Fibroblast of lung (primary cell): ENCODE measurements at regions not wholly inside any gene's neighbourhood (a gene's known extent, or its start where the extent isn't known, plus 50 kb on each side); places are given as distances from the start of the nearest gene placed in this dataset.

ENCODE experiments used
- DNase-seq, 2 donors: peaks; one replicate each; pipeline versions ENCODE4 v3.0.0 to v3.0.0-alpha.2; 2010; ENCODE audit warnings: low read depth in 2 of 2
- H2AFZ ChIP-seq: 2 replicates; pipeline ENCODE4 v1.5.1; 2012; ENCODE audit warnings: low read length, control low read depth, inconsistent platforms
- H3K27ac ChIP-seq: 2 replicates; pipeline ENCODE4 v1.5.1; 2011; ENCODE audit warnings: low read length, control low read depth; ENCODE audit not compliant: insufficient read depth
- H3K27me3 ChIP-seq: 2 replicates; pipeline ENCODE4 v1.5.1; 2011; ENCODE audit warnings: mild to moderate bottlenecking, low read length; ENCODE audit not compliant: control insufficient read depth, insufficient read depth
- H3K36me3 ChIP-seq: 2 replicates; pipeline ENCODE4 v1.5.1; 2011; ENCODE audit warnings: low read length; ENCODE audit not compliant: control insufficient read depth, insufficient read depth
- H3K4me1 ChIP-seq: 2 replicates; pipeline ENCODE4 v1.5.1; 2011; ENCODE audit warnings: low read length; ENCODE audit not compliant: control insufficient read depth, insufficient read depth; ENCODE audit errors: extremely low read depth
- H3K4me2 ChIP-seq: 2 replicates; pipeline ENCODE4 v1.5.1; 2011; ENCODE audit warnings: low read length, control low read depth; ENCODE audit not compliant: insufficient read depth; ENCODE audit errors: extremely low read depth
- H3K4me3 ChIP-seq, 4 experiments: fragments of 200-600 bp in 1 of 4; sonication (generic) in 1 of 4; replicated peaks in 1 of 4; 2 replicates each; pipeline ENCODE4 v1.5.1; 2011 to 2016; ENCODE audit warnings: low read length in 4 of 4, low read depth in 3 of 4, mild to moderate bottlenecking in 3 of 4, control low read depth in 2 of 4, inconsistent platforms in 1 of 4, mixed read lengths in 1 of 4; ENCODE audit not compliant: insufficient read depth in 1 of 4; ENCODE audit errors: control extremely low read depth in 1 of 4
- H3K79me2 ChIP-seq: 2 replicates; pipeline ENCODE4 v1.5.1; 2012; ENCODE audit warnings: mild to moderate bottlenecking, low read length, inconsistent platforms; ENCODE audit not compliant: control insufficient read depth, insufficient read depth
- H3K9ac ChIP-seq: 2 replicates; pipeline ENCODE4 v1.5.1; 2011; ENCODE audit warnings: mild to moderate bottlenecking, low read length, control low read depth; ENCODE audit not compliant: insufficient read depth
- H3K9me3 ChIP-seq: 2 replicates; pipeline ENCODE4 v1.5.1; 2012; ENCODE audit warnings: low read depth, low read length; ENCODE audit not compliant: control insufficient read depth, insufficient read depth
- H4K20me1 ChIP-seq: 2 replicates; pipeline ENCODE4 v1.5.1; 2011; ENCODE audit warnings: low read length; ENCODE audit not compliant: control insufficient read depth, insufficient read depth; ENCODE audit errors: extremely low read depth
- CTCF ChIP-seq, 2 donors: IDR thresholded peaks in 1 of 2; conservative IDR thresholded peaks in 1 of 2; 1 replicate in 1 of 2; 2 replicates in 1 of 2; pipeline ENCODE4 v1.5.1; 2011 to 2012; ENCODE audit warnings: low read length in 2 of 2, control low read depth in 1 of 2, inconsistent platforms in 1 of 2, low read depth in 1 of 2, mild to moderate bottlenecking in 1 of 2
- EZH2 ChIP-seq: IDR thresholded peaks from 2 replicates; pipeline ENCODE4 v1.5.1; 2012; ENCODE audit warnings: low read length, control low read depth, mild to moderate bottlenecking; ENCODE audit errors: missing control alignments

DNA sequence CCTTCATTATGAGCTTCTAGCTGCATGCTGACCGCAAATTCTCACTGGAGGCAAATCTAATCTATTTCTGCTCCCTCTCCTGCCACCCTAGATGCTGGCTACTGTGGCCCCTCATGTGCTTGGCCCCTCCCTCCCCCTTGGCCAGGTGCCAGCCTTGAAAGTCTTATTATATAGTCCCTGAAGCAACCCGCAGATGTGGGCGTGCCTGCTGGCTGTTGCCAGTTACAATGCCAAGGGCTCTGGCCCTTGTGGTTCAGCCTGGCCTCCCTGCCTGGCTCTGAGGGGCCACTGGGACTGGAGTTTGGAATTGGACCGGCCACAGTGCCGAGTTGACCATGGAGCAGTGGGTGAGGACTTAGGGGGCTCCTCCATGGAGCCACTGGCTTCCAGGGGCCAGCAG lies 78.9 kb upstream of the ACTRT2 start:
- H3K9me3 ChIP-seq: peaks cover 10% of the 10 kb centered on the region
- DNase-seq: no peak
- no peak for TF ChIP-seq EZH2
- TF ChIP-seq CTCF (conservative IDR thresholded peaks at IDR 0.05 in 1 of 2, IDR thresholded peaks at IDR 0.05 in 1 of 2; ENCODE audit: low read depth in 1 of 2, low read length in 2 of 2): no peak

DNA sequence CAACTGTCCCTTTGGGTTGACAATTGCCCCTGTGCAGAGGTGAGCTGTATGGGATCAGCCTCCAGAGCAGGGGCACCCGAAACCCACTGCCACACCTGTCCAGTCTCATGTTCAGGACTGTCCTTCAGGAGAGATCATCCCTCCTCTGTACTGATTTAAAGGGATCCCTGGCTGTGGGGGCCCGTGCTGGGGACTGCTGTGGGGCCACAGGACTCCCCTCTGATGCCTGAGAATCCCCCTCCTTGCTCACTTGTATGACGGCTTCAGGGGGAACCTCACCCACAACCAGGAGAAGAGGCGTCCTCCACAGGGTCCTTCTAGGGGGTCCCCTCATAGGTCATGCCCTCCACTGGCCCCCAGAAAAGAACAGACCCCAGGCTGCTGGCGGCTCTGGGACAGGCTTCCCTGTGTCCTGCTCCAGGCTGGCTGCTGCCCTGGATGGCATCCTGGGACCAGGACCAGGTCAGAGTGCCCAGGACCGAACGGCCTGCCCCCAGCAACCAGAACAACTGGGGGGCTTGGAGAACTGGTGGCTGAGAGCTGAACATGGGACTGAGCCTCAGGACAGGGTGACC lies 77.5 kb upstream of the ACTRT2 start:
- Histone ChIP-seq H3K4me2 (no peak overlapping the region), H3K27ac (no peak overlapping the region), H3K9ac (no peak overlapping the region), H3K9me3 (peaks cover 6% of the 10 kb centered on the region), H3K36me3 (no peaks in the 10 kb centered on the region), H3K27me3 (no peaks in the 10 kb centered on the region), H3K79me2 (no peaks in the 10 kb centered on the region), H3K4me1 (no peaks in the 10 kb centered on the region), H2AFZ (no peak overlapping the region), H3K4me3 (no peak overlapping the region), H4K20me1 (no peaks in the 10 kb centered on the region)
- no peak for DNase-seq
- TF ChIP-seq EZH2: no peak
- no peak for TF ChIP-seq CTCF (conservative IDR thresholded peaks at IDR 0.05 in 1 of 2, IDR thresholded peaks at IDR 0.05 in 1 of 2; ENCODE audit: low read depth in 1 of 2, low read length in 2 of 2)

More for the DNA sequence above, 78.9 kb upstream of the ACTRT2 start:
- H3K27me3 ChIP-seq: no peaks in the 10 kb centered on the region
- no peaks in the 10 kb centered on the region for H3K4me1 ChIP-seq
- H3K9ac ChIP-seq: no peak overlapping the region
- H3K27ac ChIP-seq: no peak overlapping the region
- no peaks in the 10 kb centered on the region for H4K20me1 ChIP-seq
- no peak overlapping the region for H3K4me3 ChIP-seq
- no peaks in the 10 kb centered on the region for H3K36me3 ChIP-seq
- no peak overlapping the region for H3K4me2 ChIP-seq
- H3K79me2 ChIP-seq: no peaks in the 10 kb centered on the region
- H2AFZ ChIP-seq: no peak overlapping the region

DNA sequence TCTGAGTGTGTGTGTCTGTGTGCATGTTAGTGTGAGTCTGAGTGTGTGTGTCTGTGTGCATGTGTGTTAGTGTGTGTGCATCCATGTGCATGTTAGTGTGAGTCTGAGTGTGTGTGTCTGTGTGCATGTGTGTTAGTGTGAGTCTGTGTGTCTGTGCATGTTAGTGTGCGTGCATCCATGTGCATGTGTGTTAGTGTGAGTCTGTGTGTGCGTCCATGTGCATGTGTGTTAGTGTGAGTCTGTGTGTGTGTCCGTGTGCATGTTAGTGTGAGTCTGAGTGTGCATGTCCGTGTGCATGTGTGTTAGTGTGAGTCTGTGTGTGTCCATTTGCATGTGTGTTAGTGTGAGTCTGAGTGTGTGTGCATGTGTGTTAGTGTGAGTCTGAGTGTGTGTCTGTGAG lies 76.6 kb upstream of the ACTRT2 start:
- no peaks in the 10 kb centered on the region for H3K4me1 ChIP-seq
- H3K27ac ChIP-seq: no peak overlapping the region
- H3K4me3 ChIP-seq: no peak overlapping the region
- TF ChIP-seq CTCF (conservative IDR thresholded peaks at IDR 0.05 in 1 of 2, IDR thresholded peaks at IDR 0.05 in 1 of 2; ENCODE audit: low read depth in 1 of 2, low read length in 2 of 2) (no peak), EZH2 (no peak)
- H3K27me3 ChIP-seq: no peaks in the 10 kb centered on the region
- no peaks in the 10 kb centered on the region for H4K20me1 ChIP-seq
- H2AFZ ChIP-seq: no peak overlapping the region
- no peak for DNase-seq
- H3K9me3 ChIP-seq: peaks cover 6% of the 10 kb centered on the region
- no peaks in the 10 kb centered on the region for H3K36me3 ChIP-seq
- no peaks in the 10 kb centered on the region for H3K79me2 ChIP-seq
- no peak overlapping the region for H3K9ac ChIP-seq
- no peak overlapping the region for H3K4me2 ChIP-seq
